ENCODE measurements at regions not wholly inside any gene's neighbourhood (a gene's known extent, or its start where the extent isn't known, plus 50 kb on each side); places are given as distances from the start of the nearest gene placed in this dataset.

DNA sequence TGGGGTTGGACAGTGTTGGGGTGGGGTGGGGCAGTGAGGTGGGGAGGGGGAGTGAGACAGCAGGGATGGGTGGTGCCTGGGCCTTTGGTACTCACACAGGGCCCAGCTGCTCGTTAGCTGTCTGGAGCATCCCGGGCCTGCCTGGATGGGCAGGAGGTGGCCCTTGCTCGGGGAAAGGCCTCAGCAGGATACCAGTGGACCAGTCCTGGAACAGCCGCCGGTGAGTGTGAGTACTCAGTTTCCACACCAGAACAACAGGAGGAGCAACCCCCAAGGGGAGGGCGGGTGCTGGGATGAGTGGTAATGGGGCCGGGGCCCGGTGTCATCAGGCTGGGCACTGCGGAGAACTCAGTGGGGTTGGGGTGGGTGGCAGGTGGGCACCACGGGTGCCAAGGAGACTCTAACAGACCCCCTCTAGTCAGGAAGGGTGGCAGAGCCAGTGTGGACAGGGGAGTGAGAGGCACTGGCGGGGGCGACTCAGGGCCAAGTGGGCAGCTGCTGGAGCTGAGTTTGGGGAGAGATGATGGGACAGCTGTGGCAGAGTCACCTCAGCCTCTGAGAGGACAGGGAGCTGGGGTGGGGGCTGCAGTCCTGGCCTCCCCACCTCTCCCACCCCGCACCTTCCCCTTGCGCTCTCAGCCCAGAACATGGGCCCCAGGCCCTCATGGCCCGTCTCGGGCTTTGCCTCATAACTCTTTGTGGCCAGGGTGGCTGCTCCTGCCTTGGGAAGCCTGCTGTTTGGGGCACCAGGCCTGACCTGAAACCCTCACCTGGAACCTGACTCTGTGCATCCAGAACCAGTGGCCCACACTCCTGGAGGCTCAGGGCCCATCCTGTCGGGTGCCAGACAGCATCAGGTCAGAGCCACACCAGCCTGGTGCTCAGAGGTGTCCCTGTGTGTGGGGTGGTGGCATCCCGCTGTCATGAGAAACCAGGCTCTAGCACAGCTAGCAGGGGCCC lies 52.1 kb upstream of the PRR23E start:
- Histone ChIP-seq H3K4me3 (ENCODE audit: low read length) (no peak overlapping the region), H3K36me3 (ENCODE audit: control insufficient read depth, insufficient read depth, low read length) (no peaks in the 10 kb centered on the region), H3K9ac (ENCODE audit: low read length) (no peak overlapping the region), H3K4me1 (ENCODE audit: control insufficient read depth, insufficient read depth, low read length) (no peaks in the 10 kb centered on the region), H3K27ac (ENCODE audit: low read depth, low read length) (no peak overlapping the region), H3K27me3 (ENCODE audit: control insufficient read depth, insufficient read depth, low read length) (peaks cover 4% of the 10 kb centered on the region)

DNA sequence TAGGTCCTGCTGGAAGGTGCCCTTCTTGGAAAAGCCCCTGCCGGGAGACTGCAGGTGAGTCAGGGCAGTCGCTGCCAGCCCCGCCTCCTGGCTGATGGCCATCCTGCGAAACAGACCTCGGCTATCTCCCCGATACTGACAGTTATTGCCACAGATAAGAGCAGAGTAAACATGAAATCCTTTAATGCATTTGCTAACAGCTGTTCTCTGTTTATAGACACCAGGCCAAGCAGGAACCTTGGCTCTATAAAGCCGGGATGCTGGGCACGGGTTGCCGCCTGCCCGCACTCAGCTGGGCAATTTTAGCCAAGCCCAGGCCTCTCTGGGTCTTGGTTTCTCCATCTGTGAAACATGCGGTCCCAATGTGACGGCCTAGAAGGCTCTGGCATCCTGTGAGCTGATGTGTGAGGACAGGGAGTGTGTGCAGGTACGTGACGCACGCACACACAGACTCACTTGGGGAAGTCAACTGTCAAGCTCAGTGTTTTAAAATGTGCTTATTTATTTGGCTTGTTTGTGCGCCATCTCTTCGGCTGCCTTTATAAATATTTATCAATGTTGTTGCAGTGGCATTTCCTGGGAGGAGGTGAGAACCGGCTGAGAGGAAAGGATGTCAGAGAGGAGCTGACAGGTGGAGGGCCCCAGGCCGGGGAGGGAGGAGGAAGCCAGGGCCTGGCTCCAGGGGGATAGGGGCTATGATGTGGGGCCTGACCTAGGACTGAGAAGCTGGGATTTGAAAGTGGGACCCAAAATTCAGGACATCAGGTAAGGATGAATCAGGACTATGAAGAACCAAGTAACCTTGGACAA lies 50.8 kb upstream of the PRR23E start:
- Histone ChIP-seq H3K27ac (ENCODE audit: low read depth, low read length) (no peak overlapping the region), H3K4me3 (ENCODE audit: low read length) (no peak overlapping the region), H3K9ac (ENCODE audit: low read length) (no peak overlapping the region)

More for the DNA sequence above, 50.8 kb upstream of the PRR23E start:
- H3K36me3 ChIP-seq (ENCODE audit: control insufficient read depth, insufficient read depth, low read length) = no peaks in the 10 kb centered on the region
- H3K4me1 ChIP-seq (ENCODE audit: control insufficient read depth, insufficient read depth, low read length) = no peaks in the 10 kb centered on the region
- H3K27me3 ChIP-seq (ENCODE audit: control insufficient read depth, insufficient read depth, low read length) = no peaks in the 10 kb centered on the region

Measured in rectal smooth muscle tissue (tissue), 1 donor.